ENCODE measurements at regions not wholly inside any gene's neighbourhood (a gene's known extent, or its start where the extent isn't known, plus 50 kb on each side); places are given as distances from the start of the nearest gene placed in this dataset.
"Not testable (repeated sequence)": the region's sequence is repeated elsewhere in the genome, so short reads cannot be mapped to it uniquely, and the experiment has no call there.

DNA sequence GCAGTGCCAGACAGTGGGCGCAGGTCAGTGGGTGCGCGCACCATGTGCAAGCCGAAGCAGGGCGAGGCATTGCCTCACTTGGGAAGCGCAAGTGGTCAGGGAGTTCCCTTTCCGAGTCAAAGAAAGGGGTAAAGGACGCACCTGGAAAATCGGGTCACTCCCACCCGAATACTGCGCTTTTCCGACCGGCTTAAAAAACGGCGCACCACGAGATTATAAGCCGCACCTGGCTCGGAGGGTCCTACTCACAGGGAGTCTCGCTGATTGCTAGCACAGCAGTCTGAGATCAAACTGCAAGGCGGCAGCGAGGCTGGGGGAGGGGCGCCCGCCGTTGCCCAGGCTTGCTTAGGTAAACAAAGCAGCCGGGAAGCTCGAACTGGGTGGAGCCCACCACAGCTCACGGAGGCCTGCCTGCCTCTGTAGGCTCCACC, 77.9 kb downstream of the NR4A2 start:
- peak; percentile 1 for DNase-seq (ENCODE audit: low read depth, low spot score)

DNA sequence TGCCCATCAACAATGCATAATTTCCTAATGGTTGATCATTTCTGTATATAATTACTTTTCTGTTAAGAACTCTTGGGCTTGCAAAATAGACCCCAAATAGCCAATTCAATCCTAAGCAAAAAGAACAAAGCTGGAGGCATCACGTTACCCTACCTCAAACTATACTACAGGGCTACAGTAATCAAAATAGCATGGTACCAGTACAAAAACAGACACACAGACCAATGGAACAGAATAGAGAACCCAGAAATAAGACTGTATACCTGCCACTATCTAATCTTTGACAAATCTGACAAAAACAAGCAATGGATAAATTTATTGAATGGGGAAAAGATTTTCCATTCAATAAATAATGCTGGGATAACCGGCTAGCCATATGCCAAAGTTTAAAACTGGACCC, 78.8 kb downstream of the NR4A2 start:
- DNase-seq (ENCODE audit: low read depth, low spot score) = no peak

DNA sequence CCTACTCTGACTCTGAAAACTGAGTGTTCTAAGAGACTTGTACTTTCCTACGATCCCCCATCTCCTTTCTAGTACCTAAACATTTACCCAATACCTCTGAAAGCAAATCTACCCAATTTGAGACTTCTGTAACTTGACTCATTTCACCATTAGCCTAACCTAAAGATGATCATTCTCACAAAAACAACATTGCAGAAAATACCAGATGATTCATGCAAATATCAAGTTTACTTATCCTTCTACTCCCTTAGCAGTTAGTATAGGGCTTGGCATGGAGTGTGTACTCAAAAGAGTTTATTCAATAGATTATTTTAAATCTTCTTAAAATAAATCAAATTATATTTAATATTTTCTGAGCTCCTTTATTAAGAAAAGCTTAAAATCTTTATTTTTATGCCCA, 89.6 kb downstream of the NR4A2 start:
- DNase-seq (ENCODE audit: low read depth, low spot score) = no peak

DNA sequence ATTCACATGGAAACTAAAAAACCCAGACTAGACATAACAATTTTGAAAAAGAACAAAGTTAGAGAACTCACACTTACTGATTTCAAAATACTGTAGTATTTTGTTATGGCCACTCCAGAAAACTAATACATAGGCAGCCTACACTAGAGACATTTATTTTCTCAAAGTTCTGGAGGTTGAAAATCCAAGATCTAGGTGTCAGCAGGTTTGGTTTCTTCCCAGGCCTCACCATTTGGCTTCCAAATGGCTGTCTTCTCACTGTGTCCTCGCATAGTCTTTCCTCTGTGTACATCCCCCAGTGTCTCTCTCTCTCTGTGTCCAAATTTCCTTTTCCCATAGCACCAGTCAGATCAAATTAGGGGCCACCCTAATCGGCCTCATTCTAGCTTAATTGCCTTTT, 95.0 kb downstream of the NR4A2 start:
- no peak for DNase-seq (ENCODE audit: low read depth, low spot score)

DNA sequence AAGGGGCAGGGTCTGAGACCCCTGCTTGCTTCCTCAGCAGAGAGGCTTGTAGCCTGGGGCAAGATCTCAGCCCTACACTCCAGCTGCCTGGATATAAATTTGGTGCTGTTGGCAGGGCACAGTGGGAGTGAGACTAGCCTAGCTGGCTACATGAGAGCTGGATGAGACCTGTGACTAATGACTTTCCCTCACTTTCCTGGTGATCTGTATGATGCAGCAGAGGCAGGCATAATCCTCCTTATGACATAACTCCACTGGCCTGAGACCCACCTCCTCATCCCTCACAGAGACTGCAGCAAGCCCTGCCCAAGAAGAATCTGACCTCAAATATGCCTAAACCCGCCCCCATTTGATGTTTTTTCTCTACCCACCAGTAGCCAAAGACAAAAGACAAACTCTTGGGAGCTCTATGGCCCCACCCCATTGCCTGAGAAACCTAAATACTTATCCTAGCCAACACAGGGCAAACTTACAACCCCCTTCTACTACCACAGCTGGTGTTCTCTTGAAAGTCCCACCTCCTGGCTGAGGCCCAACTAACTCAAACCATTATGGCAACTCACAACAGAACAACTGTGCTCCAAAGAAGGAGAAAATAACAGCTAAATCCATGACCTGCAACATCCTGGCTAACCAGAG, 102.7 kb downstream of the NR4A2 start:
- DNase-seq (ENCODE audit: low read depth, low spot score) = peak; percentile 6

DNA sequence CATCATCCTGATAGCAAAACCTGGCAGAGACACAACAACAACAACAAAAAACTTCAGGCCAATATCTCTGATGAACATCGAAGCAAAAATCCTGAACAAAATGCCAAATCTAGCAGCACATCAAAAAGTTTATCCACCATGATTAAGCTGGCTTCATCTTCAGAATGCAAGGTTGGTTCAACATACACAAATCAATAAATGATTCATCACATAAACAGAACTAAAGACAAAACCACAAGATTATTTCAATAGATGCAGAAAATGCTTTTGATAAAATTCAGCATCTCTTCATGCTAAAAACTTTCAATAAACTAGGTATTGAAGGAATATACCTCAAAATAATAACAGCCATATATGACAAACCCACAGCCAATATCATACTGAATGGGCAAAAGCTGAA, 109.2 kb downstream of the NR4A2 start:
- not testable (repeated sequence) for DNase-seq (ENCODE audit: low read depth, low spot score)

DNA sequence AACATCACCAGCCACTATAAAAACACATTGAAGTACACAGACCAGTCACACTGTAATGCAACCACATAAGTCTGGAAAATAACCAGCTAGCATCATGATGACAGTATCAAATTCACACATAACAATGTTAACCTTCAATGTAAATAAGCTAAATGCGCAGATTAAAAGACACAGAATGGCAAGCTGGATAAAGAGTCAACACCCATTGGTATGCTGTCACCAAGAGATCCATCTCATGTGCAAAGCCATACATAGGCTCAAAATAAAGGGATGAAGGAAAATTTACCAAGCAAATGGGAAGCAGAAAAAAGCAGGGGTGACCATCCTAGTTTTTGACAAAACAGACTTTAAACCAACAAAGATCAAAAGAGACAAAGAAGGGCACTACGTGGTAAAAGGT, 110.8 kb downstream of the NR4A2 start:
- no peak for DNase-seq (ENCODE audit: low read depth, low spot score)

DNA sequence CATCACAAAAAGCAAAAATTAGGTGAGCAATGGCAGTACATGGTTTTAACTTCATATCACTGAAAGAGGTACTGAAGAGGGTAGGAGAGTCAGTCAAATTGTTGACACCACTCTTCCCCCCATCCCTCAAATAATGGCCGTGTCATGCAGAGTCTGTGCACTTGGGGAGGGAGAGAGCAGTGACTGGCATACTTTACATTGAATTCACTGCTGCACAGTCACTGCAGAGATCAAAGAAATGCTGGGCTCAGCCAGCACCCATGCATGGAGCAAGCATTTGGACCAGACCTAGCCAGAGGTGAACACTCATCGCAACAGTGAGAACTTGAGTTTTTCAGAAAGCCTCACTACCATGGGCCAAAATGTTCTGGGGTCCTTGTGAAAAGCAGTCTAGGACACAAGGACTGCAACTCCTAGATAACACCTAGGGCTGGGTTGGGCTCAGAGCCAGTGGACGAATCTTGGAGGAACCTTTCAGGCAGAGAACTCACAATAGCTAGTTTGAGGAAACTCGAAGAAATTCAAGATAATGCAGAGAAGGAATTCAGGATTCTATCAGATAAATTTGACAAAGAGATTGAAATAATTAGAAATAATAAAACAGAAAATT, 112.9 kb downstream of the NR4A2 start:
- DNase-seq (ENCODE audit: low read depth, low spot score) = no peak

DNA sequence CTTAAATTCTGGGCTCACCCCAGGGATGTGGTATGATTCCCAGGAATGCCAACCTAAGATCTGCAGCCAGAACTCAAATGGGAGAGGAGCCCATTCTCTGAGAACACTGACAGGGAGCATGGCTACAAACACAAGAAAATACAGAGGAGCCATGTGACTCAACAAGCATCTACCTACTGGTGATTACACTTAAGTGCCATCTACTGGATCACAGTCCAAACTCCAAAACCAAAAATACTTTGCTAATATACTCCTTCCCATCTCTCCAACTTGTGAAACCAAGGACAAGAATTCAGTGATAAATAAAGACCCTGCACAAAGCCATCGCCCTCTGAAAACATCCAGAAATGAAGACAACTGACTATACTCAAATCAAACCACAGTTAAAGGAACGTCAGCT, 116.9 kb downstream of the NR4A2 start:
- DNase-seq (ENCODE audit: low read depth, low spot score) = no peak

DNA sequence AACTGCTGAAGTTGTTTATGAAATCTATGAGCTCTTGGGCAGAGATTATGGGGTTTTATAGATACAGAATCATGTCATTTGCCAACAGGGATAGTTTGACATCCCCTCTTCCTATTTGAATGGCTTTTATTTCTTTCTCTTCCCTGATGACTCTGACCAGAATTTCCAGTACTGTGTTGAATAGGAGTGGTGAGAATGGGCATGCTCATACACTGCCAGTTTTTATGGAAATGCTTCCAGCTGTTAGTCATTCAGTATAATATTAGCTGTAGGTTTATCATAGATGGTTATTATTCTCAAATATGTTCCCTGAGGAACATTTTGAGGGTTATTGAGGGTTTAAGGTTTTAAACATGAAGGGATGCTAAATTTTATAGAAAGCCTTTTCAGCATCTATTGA, 121.2 kb downstream of the NR4A2 start:
- DNase-seq (ENCODE audit: low read depth, low spot score) = no peak

DNA sequence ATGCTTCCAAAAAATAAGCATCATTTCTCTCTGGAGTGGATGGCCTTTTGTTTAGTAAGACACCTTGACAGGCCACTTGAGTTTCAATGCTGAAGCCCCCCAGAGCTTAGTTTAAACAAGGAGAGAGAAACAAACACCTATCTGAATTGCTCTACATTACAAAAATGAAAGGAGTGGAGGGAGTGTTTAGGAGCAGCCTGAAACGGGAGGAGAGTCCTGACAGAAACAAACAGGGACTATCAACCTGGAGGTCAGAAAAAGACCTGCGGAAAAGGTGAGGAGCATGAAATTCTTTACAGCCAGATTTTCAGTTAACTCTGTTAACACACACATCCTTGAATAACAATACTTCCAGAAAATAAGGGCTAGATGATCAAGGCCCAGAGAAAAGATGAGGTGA, 126.2 kb downstream of the NR4A2 start:
- DNase-seq (ENCODE audit: low read depth, low spot score) = no peak

DNA sequence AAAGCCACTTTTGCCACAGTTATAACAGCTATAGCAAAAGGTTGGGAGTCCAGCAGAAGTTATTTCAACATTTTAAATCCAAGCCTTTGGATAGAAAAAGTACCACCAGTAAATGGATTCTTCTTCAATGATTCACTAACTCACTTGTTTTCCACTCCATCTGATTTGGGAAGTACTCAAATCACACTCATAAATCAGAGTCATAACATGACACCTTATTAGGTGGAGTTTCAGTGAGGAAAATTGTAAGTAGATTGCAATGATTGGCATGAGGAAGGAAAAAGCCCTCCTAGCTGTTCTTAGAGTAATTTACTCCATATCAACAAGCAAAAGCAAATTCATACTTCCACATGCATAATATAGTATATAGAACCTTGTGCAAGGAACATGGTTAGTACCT, 132.9 kb downstream of the NR4A2 start:
- peak; percentile 13 for DNase-seq (ENCODE audit: low read depth, low spot score)

DNA sequence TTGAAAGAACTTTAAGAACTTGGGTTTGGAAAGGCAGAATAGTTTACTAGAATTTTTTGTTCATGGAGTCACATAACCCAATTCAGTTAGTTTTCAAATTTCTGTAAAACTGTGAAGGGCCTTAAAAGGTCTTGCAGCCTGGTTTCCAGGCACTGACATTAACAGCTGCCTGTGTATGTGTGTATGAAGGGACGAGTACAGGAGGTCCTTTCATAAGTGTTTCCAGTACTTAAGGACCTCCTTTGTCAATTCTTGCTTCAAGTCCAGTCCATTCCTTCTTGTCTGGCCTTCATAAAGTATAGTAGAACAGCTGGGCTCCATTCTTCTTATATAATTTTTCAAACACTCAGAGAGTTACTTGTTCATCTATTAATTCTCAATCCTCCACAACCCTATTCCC, 136.5 kb downstream of the NR4A2 start:
- no peak for DNase-seq (ENCODE audit: low read depth, low spot score)

DNA sequence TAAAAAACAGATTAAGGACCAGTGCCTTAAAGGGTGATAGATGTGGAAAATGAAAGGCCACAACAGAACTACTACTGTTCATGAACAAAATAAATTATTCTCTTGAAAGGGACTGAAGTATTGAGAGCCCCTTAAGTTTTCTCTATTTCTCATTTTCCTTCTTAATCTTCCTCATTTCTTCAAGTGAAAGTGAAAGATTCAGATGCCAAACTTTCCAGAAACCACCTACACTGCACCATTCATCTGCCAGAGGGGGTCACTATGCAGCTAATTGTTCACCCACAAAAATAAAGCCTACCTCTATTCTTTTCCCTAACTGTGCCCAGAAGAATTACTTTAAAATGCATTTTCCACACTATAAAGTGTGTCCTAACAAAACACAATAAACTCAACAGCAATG, 140.1 kb downstream of the NR4A2 start:
- peak; percentile 5 for DNase-seq (ENCODE audit: low read depth, low spot score)

DNA sequence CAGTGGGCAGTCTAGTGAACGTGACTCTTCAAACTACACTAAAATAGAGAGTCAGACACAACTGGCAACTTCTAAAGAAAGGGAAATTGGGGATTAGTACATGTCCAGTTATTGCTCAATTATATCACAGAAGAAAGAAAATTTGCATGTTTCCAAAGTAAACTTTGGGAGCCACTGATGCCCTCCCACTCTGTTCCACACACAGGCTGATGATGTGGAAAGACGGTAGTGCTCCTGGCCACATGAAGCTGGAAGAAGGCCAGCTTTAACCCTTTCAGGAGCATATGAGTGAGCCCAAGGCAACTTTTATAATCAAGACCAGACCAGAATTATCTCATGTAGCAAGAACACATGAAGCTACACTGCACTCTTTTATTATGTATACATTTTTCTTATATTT, 141.0 kb downstream of the NR4A2 start:
- DNase-seq (ENCODE audit: low read depth, low spot score) = peak; percentile 56

DNA sequence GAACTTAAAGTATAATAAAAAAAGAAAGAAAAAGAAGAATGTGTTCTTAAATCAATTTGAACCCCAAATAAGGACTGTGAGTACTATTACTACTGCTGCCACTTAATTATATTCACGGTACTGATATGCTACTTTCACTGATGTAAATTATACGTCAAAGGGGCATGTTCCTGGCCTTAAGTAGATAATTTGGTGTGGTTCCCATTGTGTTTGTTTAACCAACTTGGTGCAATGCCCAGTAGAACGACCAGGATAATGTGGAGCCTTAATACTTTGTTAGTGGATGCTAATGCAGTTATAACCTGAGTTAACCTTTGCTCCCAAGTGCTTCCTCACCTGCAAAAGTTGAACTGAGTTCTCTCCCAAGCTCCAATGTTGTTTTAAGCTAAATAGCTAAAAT, 142.0 kb downstream of the NR4A2 start:
- DNase-seq (ENCODE audit: low read depth, low spot score) = peak; percentile 30

DNA sequence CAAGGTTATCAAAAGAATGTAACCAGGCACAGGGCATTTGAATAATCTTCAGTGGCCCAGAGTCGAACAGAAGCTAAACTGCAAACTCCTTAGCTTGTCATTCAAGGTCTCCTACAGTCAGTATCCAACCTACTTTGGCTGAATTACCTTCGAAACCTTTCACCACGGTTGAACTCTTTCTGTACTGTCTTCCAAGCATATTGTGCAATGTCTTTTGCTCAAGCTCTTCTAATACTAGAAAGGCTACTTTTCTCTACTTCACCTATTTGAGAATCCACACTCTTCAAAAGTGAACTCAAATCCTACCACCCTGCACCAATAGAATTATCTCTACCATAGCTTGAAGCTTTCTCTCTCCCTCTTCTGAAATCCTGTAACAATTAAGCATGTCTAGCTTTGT, 142.9 kb downstream of the NR4A2 start:
- DNase-seq (ENCODE audit: low read depth, low spot score) = no peak

DNA sequence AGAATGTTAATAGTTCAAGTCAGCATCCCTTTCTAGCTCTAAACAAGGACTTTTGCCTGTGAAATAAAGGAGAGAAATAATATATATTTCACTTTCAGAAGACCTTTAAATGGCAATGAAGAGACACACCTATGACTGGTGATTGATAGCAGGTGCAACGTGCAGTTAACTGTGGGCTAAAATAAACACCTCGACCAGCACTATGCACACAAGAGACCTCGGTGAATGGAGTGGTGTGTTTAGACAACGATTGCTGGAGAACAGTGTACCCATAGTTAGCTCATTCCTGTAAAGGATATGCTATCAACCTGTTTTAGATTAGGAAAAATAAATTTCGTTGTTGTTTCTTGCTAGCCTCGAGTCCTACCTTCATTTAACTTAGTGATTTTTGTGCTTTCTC, 143.4 kb downstream of the NR4A2 start:
- no peak for DNase-seq (ENCODE audit: low read depth, low spot score)

DNA sequence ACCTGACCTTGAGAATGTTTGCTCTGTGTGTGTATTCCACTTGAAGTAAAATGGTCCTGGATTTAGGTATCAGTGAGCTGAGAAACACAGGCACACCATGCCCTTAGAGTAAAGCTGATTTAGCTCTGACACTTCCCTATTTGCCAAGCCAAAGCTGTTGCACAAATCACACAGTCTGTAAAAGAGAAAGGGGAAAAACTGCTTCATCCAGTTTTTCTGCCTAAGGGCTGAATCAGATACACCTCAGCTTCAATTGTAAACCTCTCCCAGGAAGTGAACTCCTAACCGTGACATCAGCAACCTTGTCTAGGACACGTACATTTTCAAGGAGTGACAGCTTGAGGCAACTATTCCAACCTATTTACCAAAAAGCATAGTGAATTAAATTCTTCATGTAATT, 150.4 kb downstream of the NR4A2 start:
- DNase-seq (ENCODE audit: low read depth, low spot score) = no peak

DNA sequence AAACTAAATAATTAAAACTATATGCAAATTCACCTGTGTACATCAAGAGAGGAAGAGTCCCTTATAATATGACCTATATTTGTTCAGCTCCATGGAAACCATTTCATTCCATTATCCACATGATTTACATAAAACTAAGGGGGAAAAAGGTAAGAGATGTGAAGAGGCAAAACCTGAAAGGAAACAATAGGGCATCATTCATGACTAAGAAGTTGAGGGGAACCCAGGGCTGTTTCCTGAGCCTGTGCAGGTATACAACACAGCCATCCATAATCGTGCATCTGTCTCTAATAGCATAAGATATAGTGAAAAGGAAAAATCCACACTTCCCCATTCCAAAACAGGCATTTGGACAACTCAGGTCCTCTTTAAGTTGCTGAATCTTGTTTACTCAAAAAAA, 151.3 kb downstream of the NR4A2 start:
- DNase-seq (ENCODE audit: low read depth, low spot score) = no peak

DNA sequence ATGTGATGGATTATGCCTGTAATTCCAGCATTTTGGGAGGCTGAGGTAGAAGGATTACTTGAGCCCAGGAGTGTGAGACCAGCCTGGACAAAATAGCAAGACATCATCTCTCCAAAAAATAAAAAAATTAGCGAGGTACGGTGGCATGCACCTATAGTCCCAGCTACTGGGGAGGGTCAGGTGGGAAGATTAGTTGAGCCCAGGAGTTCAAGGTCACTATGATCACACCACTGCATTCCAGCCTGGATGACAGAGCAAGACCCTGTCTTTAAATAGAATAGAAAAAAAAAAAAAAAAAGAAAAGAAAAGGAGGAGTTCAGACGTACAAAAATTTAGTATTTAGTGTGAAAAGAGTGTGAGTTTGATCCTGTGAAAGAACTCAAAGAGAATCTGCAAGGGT, 154.9 kb downstream of the NR4A2 start:
- DNase-seq (ENCODE audit: low read depth, low spot score) = no peak

DNA sequence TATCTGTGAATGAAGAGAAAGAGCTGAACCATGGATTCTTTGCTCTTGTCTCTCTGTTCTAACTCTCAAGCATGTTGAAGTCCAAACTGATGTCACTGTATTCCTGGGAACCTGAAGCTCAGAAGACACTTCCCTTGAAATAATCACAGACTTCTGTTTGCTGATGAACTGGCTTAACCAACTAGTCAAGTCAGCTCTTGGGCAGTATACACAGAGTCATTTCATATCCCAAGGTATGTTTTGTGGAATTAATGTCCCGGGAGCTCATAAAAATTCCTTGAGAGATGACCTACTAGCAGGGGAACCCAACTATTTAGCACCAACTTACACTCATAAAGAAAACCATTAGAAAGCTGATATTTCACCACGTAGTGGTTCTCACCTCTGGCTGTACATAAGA, 156.6 kb downstream of the NR4A2 start:
- no peak for DNase-seq (ENCODE audit: low read depth, low spot score)

DNA sequence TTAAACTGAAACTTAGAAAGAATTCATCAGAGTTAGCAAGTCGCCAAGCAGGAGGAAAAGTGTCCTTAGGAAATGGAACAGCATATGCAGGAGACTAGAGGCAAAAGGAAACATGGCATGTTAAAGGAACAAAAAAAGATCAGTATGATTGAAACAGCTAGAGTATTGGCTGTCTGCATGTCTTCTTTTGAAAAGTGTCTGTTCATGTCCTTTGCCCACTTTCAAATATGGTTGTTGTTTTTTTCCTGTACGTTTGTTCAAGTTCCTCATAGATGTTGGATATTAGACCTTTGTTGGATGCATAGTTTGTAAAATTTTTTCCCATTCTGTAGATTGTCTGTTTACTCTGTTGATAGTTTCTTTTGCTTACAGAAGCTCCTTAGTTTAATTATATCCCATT, 161.6 kb downstream of the NR4A2 start:
- DNase-seq (ENCODE audit: low read depth, low spot score) = no peak

DNA sequence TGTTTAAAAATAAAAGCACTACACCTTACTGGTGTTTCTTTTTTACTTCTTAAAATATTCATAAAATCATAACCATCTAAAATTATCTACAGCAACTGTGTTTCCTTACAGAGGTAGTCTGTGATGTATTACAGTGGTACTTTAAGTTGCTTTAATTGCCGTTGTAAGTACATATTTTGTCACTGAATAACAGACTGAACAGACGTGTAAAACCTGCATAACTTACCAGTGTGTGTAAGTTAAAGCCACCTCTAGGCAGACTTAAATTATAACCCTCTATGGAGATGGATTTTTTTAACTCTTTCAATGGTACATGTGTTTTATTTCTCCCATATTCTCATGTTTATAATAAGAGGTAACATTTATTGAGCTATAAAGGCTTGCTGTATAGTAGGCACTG, 166.8 kb downstream of the NR4A2 start:
- no peak for DNase-seq (ENCODE audit: low read depth, low spot score)
